Activated CD8-positive, alpha-beta memory T cell treated with anti-CD3 and anti-CD28 coated beads for 48 hours (primary cell): ENCODE measurements at regions not wholly inside any gene's neighbourhood (a gene's known extent, or its start where the extent isn't known, plus 50 kb on each side); places are given as distances from the start of the nearest gene placed in this dataset.
A peak's percentile ranks its signal among the peaks of the same experiment; 100 is the strongest.
"Not testable (repeated sequence)": the region's sequence is repeated elsewhere in the genome, so short reads cannot be mapped to it uniquely, and the experiment has no call there.

Experiments used
- DNase-seq, 3 experiments: peaks; one replicate each; pipeline ENCODE4 v3.0.0-alpha.2; 2020; ENCODE audit warnings: low read depth in 2 of 3, low spot score in 2 of 3

DNA sequence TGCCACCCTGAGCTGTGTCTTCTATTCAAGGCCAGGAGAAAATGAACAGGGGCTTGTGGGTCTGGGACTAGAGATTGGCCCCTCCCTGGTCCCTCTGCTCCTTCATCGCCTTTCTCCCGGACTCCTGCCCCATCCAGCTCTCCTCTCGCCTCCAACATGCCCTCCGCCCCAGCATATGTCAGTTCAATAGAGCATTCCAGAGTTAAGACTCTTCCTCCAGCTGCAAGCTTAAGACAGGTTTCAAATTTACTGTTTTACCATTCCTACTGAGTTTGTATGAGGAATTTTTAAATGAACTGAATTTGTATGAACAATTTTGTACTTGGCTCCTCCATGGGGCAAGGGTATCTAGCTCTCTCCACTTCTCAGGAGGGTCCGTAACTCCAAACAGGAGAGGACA is 195.6 kb downstream of the TBC1D2B start:
- DNase-seq = no peak

DNA sequence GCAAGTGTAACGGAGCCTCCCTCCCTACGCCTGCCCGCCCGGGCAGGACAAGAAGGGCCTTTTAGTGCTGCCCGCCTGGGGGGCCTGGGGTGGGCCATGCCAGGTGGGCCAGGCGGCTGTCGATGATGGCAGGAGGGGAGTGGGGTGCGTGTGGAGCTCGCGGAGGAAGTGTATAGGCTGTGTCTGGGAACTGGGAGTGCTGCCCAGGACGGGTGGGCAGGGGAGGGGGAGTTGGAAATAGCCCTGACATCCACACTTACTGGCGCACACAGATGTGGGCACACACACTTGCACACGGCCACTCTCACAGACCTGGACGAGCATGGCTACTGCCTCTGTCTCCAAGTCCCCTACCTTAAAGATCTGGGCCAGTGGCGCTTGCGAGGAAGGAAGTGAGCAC is 196.0 kb downstream of the TBC1D2B start:
- DNase-seq = not testable (repeated sequence)

DNA sequence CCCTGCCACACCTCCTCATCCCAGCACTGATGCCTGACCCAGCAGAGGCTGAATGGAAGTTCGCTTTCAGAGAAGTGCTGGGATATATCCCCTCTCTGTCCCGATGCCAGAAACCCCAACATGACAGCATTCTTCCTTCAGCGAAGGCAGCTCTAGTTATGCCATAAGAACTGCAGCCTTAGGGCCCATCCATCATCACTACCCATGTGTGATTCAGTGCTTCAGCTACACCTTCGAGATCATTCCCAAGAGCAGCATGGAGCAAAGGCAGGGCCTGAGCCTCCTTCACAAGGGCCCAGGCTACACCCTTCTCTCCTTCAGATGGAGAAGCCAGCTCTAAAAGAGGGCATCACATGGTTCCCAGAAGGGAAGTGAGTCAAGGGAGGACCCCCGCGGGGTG is 198.0 kb downstream of the TBC1D2B start:
- DNase-seq = not testable (repeated sequence)

DNA sequence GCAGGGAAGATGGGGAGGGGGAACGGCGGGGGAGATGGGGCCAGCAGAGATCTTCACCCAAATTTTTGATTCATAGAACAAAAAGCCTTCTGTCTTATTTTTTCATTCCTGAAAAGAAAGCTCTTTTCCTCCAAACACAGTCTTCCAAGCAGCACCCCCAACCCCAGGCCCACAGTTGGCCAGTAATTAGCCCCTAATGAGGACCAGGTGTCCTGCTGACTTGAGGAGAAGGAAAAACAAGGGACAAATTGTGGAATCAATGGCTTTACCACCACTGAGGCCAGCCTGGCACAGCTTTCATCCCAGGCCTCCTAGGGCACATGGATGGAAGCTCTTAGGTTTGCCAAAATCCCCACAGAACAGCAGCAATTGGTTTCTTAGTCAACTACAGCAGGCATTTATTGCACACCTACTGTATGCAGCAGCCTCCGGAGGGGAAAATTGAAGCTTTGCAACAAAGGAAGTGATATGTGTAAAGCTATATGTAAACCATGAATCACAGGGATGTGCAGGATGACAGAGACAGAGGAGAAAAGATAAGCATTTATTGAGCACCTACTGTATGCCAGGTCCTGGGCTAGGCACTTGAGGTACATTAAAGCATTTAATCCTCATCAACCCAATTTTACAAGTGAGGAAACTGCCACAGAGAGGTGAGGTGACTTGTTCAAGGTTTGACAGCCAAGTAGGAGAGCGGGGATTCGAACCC is 199.5 kb downstream of the TBC1D2B start:
- DNase-seq = no peak

DNA sequence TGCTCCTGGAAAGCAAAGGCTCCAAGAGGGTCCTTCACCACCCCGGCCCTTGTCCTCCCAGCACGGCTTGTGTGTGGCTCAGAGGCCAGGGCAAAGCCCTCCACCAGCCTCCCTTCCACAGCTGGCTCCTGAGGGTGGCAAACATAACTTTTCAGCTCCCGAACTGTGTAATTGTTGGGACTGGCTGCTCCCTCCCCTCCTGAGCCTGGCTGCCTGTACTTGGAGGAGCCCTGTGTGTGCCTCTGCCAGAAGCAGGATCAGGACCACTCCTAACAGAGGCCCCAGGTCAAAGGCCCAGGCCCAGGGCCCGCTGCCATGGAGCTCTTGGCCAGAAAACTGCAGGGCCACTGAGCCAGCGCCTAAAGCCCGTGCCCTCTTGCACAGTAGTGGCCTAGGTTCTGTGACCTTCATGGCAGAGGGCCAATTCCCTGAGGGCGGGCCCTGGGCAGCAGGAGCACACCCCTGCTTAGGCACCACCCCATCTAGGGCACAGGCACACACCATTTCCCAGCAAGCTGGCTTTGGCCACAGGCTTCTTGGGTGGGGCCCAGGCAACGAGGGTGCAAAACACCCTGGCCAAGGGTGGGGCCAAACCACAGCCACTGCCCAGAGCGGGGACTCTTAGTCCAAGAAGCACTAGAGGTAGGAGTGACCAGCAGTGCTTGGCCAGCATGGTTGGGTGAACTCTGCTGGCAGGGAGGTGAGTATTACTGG is 201.2 kb downstream of the TBC1D2B start:
- not testable (repeated sequence) for DNase-seq

DNA sequence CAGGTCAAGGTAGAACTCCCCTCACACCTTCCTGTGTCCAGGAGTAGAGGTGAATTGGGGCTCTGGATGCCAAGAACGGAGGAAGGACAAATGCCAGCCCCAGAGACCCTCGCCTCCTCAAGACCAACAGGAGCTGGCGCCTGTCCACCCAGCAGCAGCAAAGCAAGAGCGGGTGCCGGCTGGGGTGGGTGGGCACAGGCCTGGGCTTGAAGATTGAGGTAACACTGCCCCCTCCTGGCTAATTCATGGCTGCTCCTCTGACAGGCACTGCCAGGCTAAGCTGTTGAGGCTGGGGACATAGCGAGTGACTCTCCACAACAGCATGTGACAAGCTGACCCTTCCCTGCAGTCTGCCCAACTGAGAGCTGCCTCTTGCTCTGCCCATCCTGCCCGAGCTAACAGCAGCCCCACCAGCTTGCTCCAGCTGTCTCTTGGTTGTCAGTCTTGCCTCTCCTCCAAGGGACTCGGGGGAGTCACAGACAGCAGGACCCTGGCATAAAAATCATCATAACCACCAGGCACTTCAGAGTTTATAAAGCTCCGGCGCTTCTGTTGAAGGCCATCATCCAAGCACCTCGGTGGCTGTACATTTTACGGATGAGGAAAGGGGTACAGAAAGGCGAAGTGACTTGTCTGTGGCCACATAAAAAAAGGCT is 202.3 kb downstream of the TBC1D2B start:
- DNase-seq = peak in 1 of 3 experiments; percentile 12

DNA sequence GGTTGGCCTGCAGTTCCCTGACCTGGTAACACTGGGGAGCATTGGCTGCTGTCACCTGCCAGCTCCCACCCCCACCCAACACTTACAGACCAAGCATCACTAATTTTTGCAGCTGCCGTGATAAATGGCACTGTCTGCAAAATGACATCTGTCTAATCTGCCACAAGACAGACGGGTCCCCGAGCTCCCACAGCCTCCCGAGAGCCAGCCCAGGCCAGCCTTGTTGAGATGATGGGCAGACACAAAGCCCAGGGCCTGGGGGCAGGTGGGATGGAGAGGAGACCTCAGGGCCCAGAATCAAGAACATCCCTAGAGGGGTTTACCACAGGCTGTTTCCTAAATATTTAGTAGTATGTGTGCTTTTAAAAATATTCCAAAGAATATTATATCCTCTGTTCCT is 203.4 kb downstream of the TBC1D2B start:
- DNase-seq = no peak

DNA sequence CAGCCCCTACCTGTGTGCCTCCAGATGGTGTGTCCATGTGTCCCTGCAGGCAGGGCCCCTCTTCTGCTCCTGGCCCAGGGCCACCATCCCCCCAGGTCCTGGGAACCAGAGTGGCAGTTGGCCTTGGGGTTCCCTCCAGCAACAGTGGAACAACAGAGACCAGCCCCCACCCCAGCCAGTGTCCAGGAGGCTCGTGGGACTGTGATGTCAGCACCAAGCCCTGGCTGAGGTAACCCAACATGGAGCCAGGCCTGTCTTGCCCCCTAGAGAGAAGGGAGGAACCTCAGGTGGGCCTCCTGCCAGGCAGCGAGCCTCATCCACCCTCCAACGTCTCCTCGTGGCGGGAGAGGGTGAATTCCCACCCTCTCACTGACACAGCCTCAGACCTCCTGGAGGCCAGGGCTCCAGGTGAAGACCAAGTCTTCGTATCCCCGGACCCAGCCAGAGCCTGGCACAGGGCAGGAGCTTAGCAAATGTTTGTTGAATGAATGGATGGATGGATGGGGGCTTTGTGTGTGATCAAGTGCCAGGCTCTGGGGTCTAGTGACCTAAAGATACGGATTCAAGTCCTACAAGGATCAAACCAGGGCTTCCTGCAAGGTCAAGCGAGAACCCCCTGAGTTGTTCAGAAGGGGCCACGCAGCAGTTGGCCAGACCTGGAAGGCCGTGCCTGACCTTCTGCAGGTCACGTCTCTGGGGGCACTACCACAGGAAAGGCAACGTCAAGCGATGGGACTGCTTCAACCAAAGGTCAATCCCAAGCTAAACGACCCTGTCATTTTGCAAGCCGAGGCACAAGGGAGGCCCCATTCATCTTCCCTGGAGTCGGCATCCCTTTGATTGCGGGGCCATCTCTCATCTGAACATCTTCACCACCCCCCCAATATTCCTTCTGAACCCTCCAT is 204.7 kb downstream of the TBC1D2B start:
- DNase-seq = not testable (repeated sequence)

DNA sequence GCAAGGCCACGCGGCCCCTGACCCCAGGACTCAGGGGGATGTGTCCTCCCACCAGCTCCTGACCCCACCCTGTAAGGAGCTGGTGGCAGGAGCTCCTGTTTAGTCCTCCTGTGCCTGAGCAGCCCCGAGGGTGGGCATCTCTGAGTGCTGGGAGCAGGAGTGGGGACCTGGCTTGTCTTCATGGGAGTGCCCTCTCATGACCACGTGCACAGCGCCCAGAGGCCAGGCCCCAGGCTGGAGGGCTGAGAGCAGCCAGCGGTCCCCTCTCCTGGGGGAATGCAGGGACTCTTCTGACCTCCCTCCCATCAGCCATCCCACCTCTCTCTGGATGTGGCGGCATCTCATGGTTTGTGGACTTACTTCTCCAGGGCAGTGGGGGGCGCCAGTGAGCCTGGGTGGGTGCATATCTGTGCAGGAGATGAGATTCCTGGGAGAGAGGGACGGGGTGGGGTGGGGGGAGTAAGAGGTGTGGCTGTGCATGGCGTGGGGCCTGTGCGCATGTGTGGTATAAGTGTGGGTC is 205.6 kb downstream of the TBC1D2B start:
- no peak for DNase-seq

DNA sequence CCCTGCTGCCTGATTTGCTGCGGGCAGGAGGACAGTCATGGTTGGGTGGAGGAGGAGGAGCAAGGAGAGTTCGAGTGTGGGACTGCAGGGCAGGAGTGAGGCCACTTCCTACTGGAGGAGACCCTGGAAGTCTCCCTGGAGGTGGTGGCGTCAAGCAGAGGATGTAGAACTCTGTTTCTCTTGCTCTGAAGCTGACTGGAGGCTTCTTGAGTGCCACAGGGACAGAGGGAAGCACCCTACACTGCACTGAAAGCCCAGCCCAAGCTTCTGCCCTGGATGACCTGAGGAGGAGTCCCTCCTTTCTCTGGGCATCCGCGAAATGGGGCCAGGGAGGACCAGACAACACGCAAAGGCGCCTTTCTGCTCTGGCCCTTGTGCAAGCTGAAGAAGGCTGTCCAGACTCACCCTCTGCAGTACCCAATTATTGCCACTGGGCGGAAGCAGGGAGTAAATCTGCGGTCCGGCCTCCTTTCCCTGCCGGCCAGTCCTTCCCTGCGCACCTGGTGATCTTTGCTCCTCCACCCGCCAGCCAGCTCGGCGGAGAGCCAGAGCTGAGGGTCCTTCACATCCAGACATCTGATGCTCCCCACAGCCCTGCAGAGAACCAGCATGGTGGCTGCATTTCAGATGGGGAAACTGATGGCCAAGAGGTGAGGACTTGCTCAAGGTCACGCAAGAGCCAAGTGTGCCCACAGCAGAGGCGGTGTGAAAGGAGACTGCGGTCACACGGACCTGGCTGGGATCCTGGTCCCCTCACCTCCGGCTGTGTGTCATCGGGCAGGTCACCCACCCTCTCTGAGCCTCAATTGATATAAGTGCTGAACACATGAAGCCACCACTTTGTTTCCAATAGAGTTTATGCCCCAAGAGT is 207.1 kb downstream of the TBC1D2B start:
- DNase-seq = peak; percentile 10 to 17 (median 15)

DNA sequence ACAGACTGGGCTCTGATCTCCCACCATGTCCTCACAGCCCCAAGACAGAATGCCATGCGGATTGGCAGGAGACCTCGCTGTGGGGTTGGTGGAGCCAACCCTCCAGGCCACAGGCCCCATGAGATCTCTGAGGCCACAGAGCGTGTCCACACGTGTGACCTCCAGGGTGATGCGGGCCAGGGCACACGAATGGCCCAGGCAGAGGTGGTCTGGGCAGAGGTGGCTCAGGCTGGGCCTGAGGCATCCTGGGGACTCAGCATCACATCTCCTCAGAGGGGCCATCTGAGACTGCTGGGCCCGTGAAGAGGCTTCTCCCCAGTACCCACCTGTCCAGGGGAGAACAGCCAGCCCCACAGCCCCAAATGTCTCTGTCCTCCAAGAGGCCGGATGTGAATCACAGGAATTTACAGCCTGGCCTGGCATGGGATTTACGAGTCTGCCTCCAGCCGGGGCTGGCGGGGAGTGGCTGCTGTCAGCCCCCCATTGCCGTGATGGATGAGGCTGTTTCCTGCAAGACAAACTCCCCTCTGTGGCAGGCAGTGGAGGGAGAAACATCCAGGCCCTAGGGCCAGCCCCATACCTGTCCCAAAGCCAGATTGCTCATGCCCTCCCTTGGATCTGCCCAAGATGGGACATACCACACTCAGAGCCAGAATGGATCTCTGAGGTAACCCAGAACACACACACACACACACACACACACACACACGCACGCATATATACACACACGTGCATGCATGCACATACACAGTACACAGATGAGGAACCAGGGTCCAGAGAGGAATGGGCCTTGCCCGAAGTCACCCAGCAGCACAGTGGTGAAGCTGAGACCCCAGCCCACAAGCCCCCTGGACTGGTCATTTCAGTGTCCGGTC is 208.3 kb downstream of the TBC1D2B start:
- DNase-seq = no peak

DNA sequence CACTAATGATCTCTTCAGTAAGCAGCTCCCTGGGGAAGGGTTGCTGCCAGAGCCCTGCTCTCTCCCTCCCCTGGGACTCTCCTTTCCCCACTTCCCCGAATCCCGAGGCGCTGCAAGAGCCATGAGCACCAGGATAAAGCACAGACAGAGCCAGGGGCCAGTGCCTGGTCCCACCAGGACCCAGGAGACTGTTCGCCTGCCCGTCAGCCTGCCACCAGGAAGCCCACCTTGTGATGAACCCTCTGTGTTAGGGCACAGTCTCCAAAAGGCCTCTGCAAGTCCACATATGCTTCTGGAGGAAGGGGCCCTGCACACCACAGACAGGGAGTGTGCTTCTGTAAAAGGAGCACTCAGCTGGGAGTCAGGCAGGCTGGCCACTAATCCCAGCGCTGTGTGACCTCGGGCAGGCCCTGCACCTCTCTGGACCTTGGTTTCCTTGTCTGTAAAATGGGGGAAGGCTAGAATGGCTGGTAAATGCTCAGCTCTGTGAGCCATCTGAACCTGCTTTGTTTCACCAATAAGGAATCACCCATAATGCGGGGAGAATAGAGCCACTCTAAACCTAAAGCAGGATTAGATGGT is 209.4 kb downstream of the TBC1D2B start:
- not testable (repeated sequence) for DNase-seq

DNA sequence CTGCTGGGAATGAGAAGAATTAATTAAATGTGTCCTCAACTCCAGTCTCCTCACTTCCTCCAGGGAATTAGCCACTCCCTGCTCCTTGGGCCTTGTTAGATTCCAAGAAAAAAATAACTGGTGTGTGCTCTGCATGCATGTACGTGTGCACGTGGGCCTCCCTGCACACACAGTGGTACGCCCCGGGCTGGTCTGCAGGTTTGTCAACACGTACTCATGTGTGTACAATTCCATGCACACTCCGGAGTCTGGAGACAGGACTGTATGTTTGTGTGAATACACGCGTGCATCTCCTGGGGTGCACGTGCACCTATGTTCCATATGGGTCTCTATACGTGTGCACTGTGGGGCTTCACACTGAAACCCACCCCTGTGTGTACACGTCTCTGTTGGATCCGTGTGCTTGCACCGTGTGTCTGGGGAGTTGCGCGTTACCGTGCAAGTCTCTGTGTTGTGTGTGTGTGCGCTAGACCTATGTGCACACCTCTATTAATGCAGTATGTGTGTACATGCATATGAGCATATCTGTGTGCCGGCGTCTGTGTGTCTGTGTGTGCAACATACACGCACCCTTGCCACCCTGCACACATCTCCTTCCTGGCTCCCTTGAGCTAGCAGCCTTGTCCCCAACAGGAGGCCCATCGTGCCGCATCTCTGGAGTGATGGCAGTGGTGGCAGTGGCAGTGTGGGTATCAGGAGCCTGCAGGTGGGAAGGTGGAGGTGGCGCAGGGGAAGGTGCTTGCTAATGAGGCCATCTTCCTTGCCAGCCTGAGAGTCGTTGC is 210.1 kb downstream of the TBC1D2B start:
- no peak for DNase-seq

DNA sequence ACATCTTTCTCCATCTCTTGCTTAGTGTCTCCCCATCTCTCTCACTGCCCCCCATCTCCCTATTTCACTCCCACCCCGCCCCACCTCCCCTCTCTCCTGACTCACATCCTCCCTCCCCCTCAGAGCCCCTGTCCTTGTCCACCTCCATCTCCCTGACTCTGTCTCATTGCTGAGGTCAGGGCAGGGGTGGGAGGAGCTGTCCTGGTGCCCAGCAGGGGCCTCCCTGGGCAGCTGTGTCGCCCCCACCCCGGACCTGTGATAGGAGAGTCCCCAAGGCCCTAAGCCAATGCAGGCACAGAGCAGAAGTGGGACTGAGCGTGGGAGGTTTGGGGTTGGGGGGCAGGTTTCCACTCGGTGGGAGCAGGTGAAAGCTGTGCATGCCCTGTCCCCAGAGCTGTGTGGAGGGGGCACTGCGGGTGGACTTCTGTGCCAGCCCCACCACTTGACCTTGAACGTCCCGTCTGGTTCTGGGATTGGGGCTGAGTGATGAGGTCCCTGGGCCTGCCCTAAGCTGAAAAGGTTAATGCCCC is 210.8 kb downstream of the TBC1D2B start:
- DNase-seq = no peak

DNA sequence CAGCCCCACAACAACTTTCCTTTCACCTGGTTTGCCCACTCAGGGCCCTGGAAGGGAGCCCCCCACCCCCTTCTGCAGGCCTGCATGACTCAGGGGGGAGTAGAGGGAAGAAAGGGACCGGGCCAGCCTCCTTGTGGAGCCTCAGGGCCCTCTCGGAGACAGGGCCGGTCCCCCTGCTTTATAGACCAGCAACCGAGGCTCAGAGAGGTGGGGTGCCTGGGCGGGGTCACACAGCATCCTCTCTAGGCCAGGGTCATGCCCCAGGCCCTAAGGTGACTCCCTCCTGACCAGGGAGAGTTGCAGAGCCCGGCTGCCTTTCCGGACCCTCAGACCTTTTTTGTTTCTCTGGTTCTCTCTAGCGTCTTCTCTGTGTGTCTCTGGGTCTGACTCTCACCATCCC is 211.3 kb downstream of the TBC1D2B start:
- no peak for DNase-seq

DNA sequence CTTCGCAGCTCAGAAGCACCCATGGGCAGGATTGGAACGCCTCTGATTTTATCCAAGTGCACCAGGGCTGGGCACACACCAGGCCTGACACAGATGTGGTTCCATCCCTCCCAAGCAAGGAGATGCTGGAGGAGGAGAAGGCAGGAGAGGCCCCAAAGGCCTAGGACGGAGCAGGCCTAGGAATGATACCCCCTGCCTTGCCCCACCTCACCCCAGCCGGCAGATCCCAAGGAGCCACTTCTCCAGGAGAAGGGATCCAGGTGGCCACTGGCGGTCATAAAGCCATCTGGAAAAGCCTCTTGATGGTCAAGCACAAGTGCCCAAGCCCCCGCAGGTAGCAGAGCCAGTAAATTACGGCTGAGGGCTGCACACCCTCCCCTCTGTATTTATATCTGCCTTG is 211.8 kb downstream of the TBC1D2B start:
- no peak for DNase-seq

DNA sequence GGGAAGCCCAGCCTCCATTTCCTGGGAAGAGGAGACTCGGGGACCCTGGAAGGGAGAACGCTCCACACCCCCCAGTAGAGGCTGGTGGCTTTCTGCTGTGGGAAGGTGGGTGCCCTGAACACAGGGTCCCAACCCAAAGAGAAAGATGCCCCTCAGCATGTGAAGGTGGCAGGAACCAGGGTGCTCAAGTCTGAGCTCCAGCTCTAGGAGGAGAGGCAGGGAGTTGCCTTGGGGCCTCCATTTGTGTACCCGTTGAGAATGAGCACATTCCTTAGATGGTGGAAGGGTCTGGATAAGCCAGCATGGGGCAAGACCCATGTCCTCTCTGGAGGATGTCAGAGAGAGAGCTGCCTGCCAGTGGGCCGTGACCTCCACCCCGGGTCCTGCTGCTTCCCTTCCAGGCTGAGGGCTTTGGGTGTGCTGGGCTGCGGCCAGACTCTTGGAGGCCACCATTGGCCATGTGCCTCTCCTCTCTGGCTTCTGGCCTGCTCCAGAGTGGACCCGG is 212.4 kb downstream of the TBC1D2B start:
- no peak for DNase-seq
